NCI-H345 treated with DMSO at 0.1 percent for 48 hours (cell line): ENCODE measurements at regions not wholly inside any gene's neighbourhood (a gene's known extent, or its start where the extent isn't known, plus 50 kb on each side); places are given as distances from the start of the nearest gene placed in this dataset.
"Not testable (repeated sequence)": the region's sequence is repeated elsewhere in the genome, so short reads cannot be mapped to it uniquely, and the experiment has no call there.

Experiments used
- DNase-seq: peaks from one replicate; lab custom pipeline; 2025; ENCODE audit not compliant: unreplicated experiment; lab: John Stamatoyannopoulos, UW

GRCh38 chr14:30419037-30419436 lies 139.9 kb upstream of the G2E3 start:
- DNase-seq: no peak

GRCh38 chr14:30420515-30420914 lies 138.4 kb upstream of the G2E3 start:
- no peak for DNase-seq

GRCh38 chr14:30426463-30426862 lies 132.5 kb upstream of the G2E3 start:
- no peak for DNase-seq

- no peak for DNase-seq
These were observed 131.6 kb upstream of the G2E3 start for GRCh38 chr14:30427401-30427800.

GRCh38 chr14:30427846-30428245 lies 131.1 kb upstream of the G2E3 start:
- no peak for DNase-seq

- no peak for DNase-seq
These were observed 127.4 kb upstream of the G2E3 start for GRCh38 chr14:30431552-30431951.

GRCh38 chr14:30440961-30441360 lies 118.0 kb upstream of the G2E3 start:
- DNase-seq: no peak

GRCh38 chr14:30443368-30444007 lies 115.5 kb upstream of the G2E3 start:
- peak; percentile 6 for DNase-seq

- no peak for DNase-seq
These were observed 114.5 kb upstream of the G2E3 start for GRCh38 chr14:30444451-30444850.

GRCh38 chr14:30445011-30445793 lies 113.8 kb upstream of the G2E3 start:
- no peak for DNase-seq

- no peak for DNase-seq
These were observed 113.1 kb upstream of the G2E3 start for GRCh38 chr14:30445852-30446251.

GRCh38 chr14:30450631-30451545 lies 108.1 kb upstream of the G2E3 start:
- no peak for DNase-seq

- DNase-seq: no peak
These were observed 102.7 kb upstream of the G2E3 start for GRCh38 chr14:30456296-30456695.

- no peak for DNase-seq
These were observed 96.6 kb upstream of the G2E3 start for GRCh38 chr14:30462358-30462757.

- DNase-seq: no peak
These were observed 94.5 kb upstream of the G2E3 start for GRCh38 chr14:30464481-30464880.

GRCh38 chr14:30468354-30468753 lies 90.6 kb upstream of the G2E3 start:
- DNase-seq: no peak

GRCh38 chr14:30471980-30472379 lies 87.0 kb upstream of the G2E3 start:
- no peak for DNase-seq

- DNase-seq: not testable (repeated sequence)
These were observed 84.9 kb upstream of the G2E3 start for GRCh38 chr14:30473846-30474696.

- no peak for DNase-seq
These were observed 76.7 kb upstream of the G2E3 start for GRCh38 chr14:30482276-30482675.

GRCh38 chr14:30484201-30484600 lies 74.8 kb upstream of the G2E3 start:
- DNase-seq: no peak

GRCh38 chr14:30484976-30485375 lies 74.0 kb upstream of the G2E3 start:
- no peak for DNase-seq
